ENCODE measurements at regions not wholly inside any gene's neighbourhood (a gene's known extent, or its start where the extent isn't known, plus 50 kb on each side); places are given as distances from the start of the nearest gene placed in this dataset.

DNA sequence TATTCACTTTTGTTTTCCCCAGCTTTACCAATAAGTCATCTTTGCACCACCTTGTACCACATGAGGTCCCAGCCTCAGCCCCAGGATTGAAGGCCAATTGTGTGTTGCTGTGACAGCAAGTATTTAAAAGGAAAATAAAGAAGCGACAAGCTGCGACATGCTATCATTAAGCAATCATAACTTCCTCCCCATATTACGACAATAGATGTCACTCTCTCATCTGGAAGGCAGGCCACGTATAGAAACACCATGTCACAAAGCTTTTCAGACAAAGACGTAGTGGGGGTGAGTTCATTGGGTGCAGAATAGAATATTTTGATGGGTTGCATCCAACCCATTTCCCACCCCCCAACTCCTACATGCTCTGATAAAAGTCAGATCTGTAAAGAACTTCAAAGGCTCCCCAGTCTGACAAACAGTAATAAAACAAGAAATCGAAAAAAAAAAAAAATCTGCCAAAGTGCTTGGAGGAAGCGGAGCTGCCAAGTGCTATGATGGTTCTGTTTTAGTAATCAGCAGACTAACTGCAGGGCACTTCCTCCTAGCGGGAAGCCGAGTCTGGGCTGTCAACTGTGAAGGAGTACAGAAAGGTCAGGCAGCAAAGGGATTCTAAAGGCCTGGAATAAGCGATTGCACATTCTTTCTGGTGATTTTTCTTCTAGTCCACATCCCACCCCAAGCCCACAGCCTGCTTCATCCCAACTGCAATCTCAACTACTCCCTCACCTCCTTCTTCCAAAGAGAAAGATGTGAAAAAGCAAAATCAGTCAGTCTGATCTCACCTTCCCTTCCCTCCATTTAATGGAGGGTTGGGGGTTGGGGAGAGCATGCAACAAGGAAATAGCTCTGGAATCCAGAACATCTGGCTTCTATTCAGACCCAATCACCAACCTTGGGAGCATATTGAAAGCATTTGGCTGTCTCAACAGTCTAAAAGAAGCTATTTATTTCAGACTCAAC is 131.4 kb upstream of the UBASH3B start:
- no peak for DNase-seq (ENCODE audit: low read depth, low spot score)

- no peak for DNase-seq (ENCODE audit: low read depth, low spot score)
These were observed 133.9 kb upstream of the UBASH3B start for GRCh38 chr11:122521626-122522025.

- no peak for DNase-seq (ENCODE audit: low read depth, low spot score)
These were observed 137.8 kb upstream of the UBASH3B start for GRCh38 chr11:122517403-122518379.

DNA sequence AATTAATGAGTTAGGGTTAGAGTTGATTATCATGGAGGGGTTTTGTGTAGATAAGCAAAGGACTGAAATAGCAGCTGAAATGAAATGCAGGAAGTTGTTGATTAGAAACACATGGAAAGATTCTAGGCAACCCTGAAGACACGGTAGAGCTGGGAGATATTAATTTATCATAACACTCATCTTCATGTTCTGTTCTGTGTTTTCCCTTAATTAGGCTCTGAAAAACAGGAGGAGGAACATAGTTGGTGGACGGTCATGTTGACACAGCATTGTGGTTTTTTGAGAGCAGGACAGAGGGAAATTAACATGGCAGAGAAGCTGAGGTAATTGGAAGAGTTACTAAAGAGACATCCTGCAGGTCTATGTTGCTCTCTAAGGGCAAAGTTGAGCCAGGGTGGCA is 138.8 kb upstream of the UBASH3B start:
- DNase-seq (ENCODE audit: low read depth, low spot score), result no peak

- DNase-seq (ENCODE audit: low read depth, low spot score), result no peak
These were observed 141.5 kb upstream of the UBASH3B start for GRCh38 chr11:122513997-122514396.

DNA sequence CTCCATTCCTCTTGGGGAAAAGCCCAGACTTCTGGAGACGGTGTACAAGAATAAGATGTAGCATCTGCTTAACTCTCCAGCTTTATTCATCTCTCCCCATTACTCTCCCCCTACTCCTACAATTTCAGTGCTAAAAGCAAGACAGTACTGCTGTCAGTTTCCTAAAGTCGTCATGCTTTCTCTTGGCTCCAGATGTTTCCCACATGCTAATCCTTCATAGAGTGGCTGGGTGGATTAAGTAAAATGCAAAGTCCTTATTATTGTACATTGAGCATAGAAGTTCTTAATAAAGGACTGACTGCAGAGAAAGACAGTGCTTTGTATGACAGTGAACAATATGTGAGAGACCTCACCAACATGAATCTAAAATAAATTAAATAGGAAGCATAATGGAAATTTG is 142.2 kb upstream of the UBASH3B start:
- no peak for DNase-seq (ENCODE audit: low read depth, low spot score)

DNA sequence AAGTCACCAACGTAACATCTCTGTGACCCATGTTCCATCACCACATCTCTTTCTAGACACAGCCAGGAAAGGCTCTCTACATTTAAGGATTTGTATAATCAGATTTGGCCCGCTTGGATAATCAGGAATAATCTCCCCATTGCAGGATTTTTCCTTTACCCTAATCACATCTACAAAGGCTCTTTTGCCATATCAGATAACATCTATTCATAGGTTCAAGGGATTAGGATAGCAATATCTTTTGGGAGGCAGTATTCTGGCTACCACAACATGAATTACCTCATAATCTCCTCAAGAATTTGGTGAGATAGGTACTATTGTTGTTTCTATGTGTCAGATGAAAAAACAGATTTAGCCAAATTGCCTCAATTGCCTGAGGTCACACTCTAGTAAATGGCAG is 142.8 kb upstream of the UBASH3B start:
- no peak for DNase-seq (ENCODE audit: low read depth, low spot score)

GRCh38 chr11:122509899-122510298 is 145.6 kb upstream of the UBASH3B start:
- DNase-seq (ENCODE audit: low read depth, low spot score), result no peak

DNA sequence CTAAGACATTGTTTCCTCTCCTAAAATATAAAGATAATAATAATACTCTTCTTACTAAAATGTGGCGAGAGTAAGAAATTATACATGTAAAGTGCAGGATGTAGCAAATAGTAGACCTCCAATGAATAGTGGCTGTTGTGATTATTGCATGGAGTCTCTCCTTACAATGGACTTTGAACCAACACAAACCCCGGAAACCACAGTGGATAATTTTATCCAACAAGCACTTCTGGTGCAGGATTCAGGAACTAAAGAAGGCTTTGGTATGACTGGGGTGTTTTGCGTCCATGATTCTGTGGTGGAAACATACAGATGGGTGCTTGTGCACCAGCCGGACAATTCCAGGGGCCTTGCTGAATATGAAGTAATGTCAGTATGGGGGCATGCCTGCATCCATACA is 146.4 kb upstream of the UBASH3B start:
- DNase-seq (ENCODE audit: low read depth, low spot score), result no peak

- DNase-seq (ENCODE audit: low read depth, low spot score), result peak; percentile 72
These were observed 150.1 kb upstream of the UBASH3B start for GRCh38 chr11:122505304-122506006.

DNA sequence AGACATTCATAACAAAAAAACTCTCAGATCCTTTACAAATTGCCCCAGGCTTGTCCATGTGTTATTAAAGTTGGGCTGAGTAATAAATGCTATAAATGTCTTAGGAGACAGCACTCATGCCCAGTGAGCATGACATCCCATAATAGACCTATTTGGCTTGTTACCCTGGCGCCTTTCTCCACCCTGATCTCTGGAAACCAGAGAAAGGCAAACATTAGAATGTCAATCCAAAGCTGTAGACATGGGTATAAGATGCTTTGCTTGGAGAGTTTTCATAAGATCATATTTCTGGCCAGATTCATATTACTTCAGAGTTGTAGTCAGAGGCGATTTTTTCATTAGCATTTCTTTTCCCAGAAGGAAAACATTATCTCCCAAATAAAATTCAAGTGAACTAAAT is 161.3 kb upstream of the UBASH3B start:
- DNase-seq (ENCODE audit: low read depth, low spot score), result no peak

DNA sequence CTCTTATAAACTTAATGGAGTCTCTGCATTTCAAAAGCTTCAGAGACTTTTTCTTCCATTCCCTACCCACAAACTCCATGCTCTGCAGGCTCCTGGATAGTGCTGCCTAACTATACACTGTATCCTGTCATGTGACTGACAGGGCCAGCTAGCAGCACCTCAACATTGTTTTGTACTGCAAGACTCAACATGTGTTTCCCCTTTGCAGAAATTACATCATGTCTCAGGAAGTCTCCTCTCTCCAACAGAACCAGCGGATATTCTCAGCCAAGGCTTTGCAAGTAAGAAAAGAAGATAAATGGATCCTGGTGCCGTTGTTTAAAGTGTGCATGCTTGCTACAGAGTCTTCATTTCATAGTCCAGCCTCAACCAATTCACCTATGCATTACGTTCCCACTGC is 164.0 kb upstream of the UBASH3B start:
- DNase-seq (ENCODE audit: low read depth, low spot score), result no peak

GRCh38 chr11:122488892-122489706 is 166.4 kb upstream of the UBASH3B start:
- no peak for DNase-seq (ENCODE audit: low read depth, low spot score)

- DNase-seq (ENCODE audit: low read depth, low spot score), result no peak
These were observed 167.9 kb upstream of the UBASH3B start for GRCh38 chr11:122487669-122488068.

DNA sequence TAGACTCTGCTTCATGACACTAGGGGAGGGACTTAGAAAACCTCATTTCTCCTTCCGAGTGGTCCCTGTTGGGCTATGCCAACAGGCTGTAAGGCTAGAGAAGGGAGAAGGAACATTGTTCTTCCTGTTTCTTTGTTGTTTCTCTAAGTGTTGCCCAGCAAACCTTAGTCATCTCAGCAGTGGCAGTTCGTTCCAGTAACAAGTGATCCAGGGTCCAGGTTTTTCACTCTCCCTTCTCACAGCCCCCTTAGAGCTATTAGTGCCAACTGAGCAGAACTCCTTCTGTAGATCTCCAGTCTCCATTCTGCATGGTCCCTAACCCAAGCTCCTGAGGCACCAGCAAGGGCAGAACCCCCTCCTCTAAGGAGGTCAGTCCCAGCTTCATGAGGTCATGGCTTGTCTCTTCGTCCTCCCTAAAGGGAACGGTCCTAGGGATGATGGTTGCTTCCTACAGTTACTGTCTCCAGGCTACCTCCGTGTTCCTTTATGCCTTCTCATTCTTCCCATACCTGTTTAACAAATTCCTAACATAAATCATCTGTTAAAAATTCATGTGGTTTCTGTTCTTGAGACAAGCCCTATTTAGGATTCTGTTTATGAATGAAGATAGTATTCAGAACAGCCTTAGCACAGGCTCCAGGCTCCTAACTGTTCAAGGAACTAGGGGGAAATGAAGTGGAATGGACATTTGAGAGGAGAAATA is 168.6 kb upstream of the UBASH3B start:
- DNase-seq (ENCODE audit: low read depth, low spot score), result no peak

GRCh38 chr11:122478986-122479385 is 176.5 kb upstream of the UBASH3B start:
- DNase-seq (ENCODE audit: low read depth, low spot score), result no peak

DNA sequence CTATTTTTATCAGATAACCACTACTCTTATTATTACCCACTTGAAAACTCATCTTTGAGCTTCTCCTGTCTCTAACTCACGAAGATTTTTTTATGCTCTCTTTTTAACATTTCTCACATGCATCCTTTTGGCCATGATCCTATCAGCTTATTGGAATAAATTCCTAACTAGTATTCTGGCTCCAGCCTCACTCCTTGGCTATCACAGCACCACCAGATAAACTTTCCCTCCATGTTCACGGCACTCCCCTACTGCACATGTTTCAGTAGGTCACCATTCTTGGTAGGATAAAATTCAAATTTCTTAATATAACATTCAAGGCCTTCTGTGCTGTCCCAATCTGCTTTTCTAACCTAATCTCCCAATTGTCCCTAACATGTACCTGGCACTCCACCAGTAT is 186.6 kb upstream of the UBASH3B start:
- no peak for DNase-seq (ENCODE audit: low read depth, low spot score)

- no peak for DNase-seq (ENCODE audit: low read depth, low spot score)
These were observed 192.0 kb upstream of the UBASH3B start for GRCh38 chr11:122463530-122463929.

GRCh38 chr11:122459064-122459463 is 196.5 kb upstream of the UBASH3B start:
- no peak for DNase-seq (ENCODE audit: low read depth, low spot score)

- DNase-seq (ENCODE audit: low read depth, low spot score), result no peak
These were observed 201.9 kb upstream of the UBASH3B start for GRCh38 chr11:122453586-122453985.

All from brain pericyte (primary cell).